GM23248 (cell line): ENCODE measurements at regions not wholly inside any gene's neighbourhood (a gene's known extent, or its start where the extent isn't known, plus 50 kb on each side); places are given as distances from the start of the nearest gene placed in this dataset.

Experiments used
- DNase-seq: peaks from one replicate; pipeline ENCODE4 v3.0.0-alpha.2; 2015
- H2AFZ ChIP-seq: fragments of 200-600 bp; sonication (generic); 2 replicates; pipeline ENCODE4 v1.6.1; 2016; ENCODE audit warnings: antibody characterized with exemption
- H3F3A ChIP-seq: fragments of 200-600 bp; sonication (generic); 2 replicates; pipeline ENCODE4 v1.6.1; 2016; ENCODE audit warnings: mild to moderate bottlenecking, antibody characterized with exemption, mixed run types; ENCODE audit not compliant: insufficient read depth
- H3K27ac ChIP-seq: fragments of 200-600 bp; sonication (generic); 2 replicates; pipeline ENCODE4 v1.5.1; 2016; ENCODE audit warnings: mild to moderate bottlenecking
- H3K27me3 ChIP-seq: fragments of 200-600 bp; sonication (generic); replicated peaks from 2 replicates; pipeline ENCODE4 v1.6.1; 2016; ENCODE audit warnings: mild to moderate bottlenecking; ENCODE audit not compliant: insufficient read depth
- H3K36me3 ChIP-seq: fragments of 200-600 bp; sonication (generic); 2 replicates; pipeline ENCODE4 v1.6.1; 2016; ENCODE audit warnings: low read depth, mild to moderate bottlenecking
- H3K4me1 ChIP-seq: fragments of 200-600 bp; sonication (generic); 2 replicates; pipeline ENCODE4 v1.6.1; 2016; ENCODE audit warnings: mild to moderate bottlenecking; ENCODE audit not compliant: insufficient read depth
- H3K4me2 ChIP-seq: fragments of 200-600 bp; sonication (generic); one replicate; pipeline ENCODE4 v1.6.1; 2016; ENCODE audit warnings: mild to moderate bottlenecking; ENCODE audit not compliant: unreplicated experiment
- H3K4me3 ChIP-seq: fragments of 200-600 bp; sonication (generic); 2 replicates; pipeline ENCODE4 v1.5.1; 2016; ENCODE audit warnings: mild to moderate bottlenecking
- H3K79me2 ChIP-seq: fragments of 200-600 bp; sonication (generic); 2 replicates; pipeline ENCODE4 v1.6.1; 2016; ENCODE audit warnings: mild to moderate bottlenecking; ENCODE audit not compliant: insufficient read depth
- H3K9ac ChIP-seq: fragments of 200-600 bp; sonication (generic); 2 replicates; pipeline ENCODE4 v1.6.1; 2016; ENCODE audit warnings: mild to moderate bottlenecking
- H3K9me2 ChIP-seq: fragments of 200-600 bp; sonication (generic); 2 replicates; pipeline ENCODE4 v1.6.1; 2016; ENCODE audit warnings: mixed run types, mild to moderate bottlenecking, moderate library complexity; ENCODE audit not compliant: insufficient read depth
- H3K9me3 ChIP-seq: fragments of 200-600 bp; sonication (generic); one replicate; pipeline ENCODE4 v1.6.1; 2017; ENCODE audit warnings: low read depth
- H4K20me1 ChIP-seq: fragments of 200-600 bp; sonication (generic); 2 replicates; pipeline ENCODE4 v1.6.0; 2016; ENCODE audit not compliant: insufficient read depth
- EZH2 ChIP-seq: fragments of 200-600 bp; sonication (generic); IDR thresholded peaks from 2 replicates; pipeline ENCODE4 v1.6.1; 2018; ENCODE audit warnings: antibody characterized with exemption, mild to moderate bottlenecking; ENCODE audit not compliant: insufficient read depth, poor library complexity, severe bottlenecking
- EZH2phosphoT487 ChIP-seq: fragments of 200-600 bp; sonication (generic); IDR thresholded peaks from 2 replicates; pipeline ENCODE4 v1.6.1; 2018; ENCODE audit warnings: antibody characterized with exemption, moderate library complexity, mild to moderate bottlenecking, low read depth; ENCODE audit not compliant: insufficient read depth
- WGBS, 2 experiments: methylation state at CpG; one replicate each; pipeline ENCODE4 v1.1.6; 2015 to 2017; ENCODE audit warnings: low lambda C conversion rate in 2 of 2, low coverage in 1 of 2; ENCODE audit errors: missing lambda C conversion rate in 2 of 2; 5-methylcytosine and 5-hydroxymethylcytosine counted together
- in situ Hi-C: fragments of 300-500 bp; cut with MboI; formaldehyde crosslinking; loops from 2 replicates; pipeline ENCODE4 v1.15.0; 2020

DNA sequence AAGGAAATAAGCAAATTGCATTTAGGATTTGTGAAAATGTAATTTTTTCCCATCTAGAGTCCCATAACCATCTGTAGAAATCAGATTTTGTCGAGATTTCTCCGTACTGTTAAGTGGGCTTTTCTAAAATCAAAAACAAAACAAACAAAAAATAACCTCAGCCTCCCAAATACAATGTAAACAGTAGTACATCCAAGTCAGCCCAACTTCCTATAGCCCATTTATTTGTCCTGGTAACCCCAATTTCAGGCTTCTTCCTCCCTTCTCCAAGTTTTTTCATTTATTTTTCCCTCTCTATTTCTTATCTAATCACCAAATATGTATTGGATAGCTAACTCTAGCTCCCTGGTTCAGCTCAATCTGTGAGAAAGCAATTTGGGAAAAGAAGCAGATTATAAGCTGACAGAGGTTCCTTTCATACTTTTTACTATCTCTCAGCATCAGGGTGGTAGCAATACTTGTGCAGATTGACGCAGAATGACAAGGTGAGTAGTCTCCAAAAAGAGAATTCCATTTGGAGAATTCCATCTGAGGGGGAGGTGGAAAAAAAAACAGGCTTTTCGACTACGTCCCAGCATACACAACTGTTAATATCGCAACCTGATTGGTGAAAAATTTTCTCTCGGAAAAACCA is 132.6 kb upstream of the BTN3A2 start:
- Histone ChIP-seq H3K9ac (no peak overlapping the region), H3K36me3 (no peaks in the 10 kb centered on the region), H3K9me2 (no peaks in the 10 kb centered on the region), H3K4me2 (no peak overlapping the region), H3K27me3 (no peaks in the 10 kb centered on the region), H3F3A (peaks cover 12% of the 10 kb centered on the region), H3K27ac (no peak overlapping the region), H3K9me3 (no peaks in the 10 kb centered on the region), H4K20me1 (no peaks in the 10 kb centered on the region), H3K4me1 (no peaks in the 10 kb centered on the region), H2AFZ (peak overlapping the region; percentile 84), H3K79me2 (no peaks in the 10 kb centered on the region), H3K4me3 (no peak overlapping the region)
- TF ChIP-seq EZH2, result no peak
- WGBS, 2 experiments, result 51 to 53% methylated on average over 7 of the region's 7 CpGs
- in situ Hi-C loops, result no loop called here
- no peak for DNase-seq

- TF ChIP-seq EZH2, result no peak
- no peak for TF ChIP-seq EZH2phosphoT487
- no peaks in the 10 kb centered on the region for H3K27me3 ChIP-seq
- in situ Hi-C loops, result no loop called here
- no peaks in the 10 kb centered on the region for H3K9me3 ChIP-seq
- peak overlapping the region; percentile 84 for H2AFZ ChIP-seq
- peak overlapping the region; percentile 93 for H3K4me2 ChIP-seq
- H3K79me2 ChIP-seq, result no peaks in the 10 kb centered on the region
- H3K9ac ChIP-seq, result no peak overlapping the region
- no peaks in the 10 kb centered on the region for H3K4me1 ChIP-seq
- no peaks in the 10 kb centered on the region for H3K9me2 ChIP-seq
- peaks cover 12% of the 10 kb centered on the region for H3F3A ChIP-seq
- WGBS, 2 experiments, result 23 to 24% methylated on average over 34 of the region's 34 CpGs
- H4K20me1 ChIP-seq, result no peaks in the 10 kb centered on the region
- peak overlapping the region; percentile 66 for H3K4me3 ChIP-seq
- no peak for DNase-seq
- no peaks in the 10 kb centered on the region for H3K36me3 ChIP-seq
- H3K27ac ChIP-seq, result no peak overlapping the region
Observed at GRCh38 chr6:26232940-26233648, 131.9 kb upstream of the BTN3A2 start.

- peak overlapping the region; percentile 93 for H3K4me2 ChIP-seq
- 10 to 12% methylated on average over 32 of the region's 32 CpGs for WGBS, 2 experiments
- no peaks in the 10 kb centered on the region for H3K79me2 ChIP-seq
- no peaks in the 10 kb centered on the region for H4K20me1 ChIP-seq
- no peaks in the 10 kb centered on the region for H3K4me1 ChIP-seq
- in situ Hi-C loops, result no loop called here
- H2AFZ ChIP-seq, result peak overlapping the region; percentile 84
- H3K4me3 ChIP-seq, result peak overlapping the region; percentile 66
- H3K36me3 ChIP-seq, result no peaks in the 10 kb centered on the region
- H3F3A ChIP-seq, result peaks cover 12% of the 10 kb centered on the region
- peak overlapping the region; percentile 66 for H3K9ac ChIP-seq
- H3K9me3 ChIP-seq, result no peaks in the 10 kb centered on the region
- peak overlapping the region; percentile 40 for H3K27ac ChIP-seq
- H3K9me2 ChIP-seq, result no peaks in the 10 kb centered on the region
- no peaks in the 10 kb centered on the region for H3K27me3 ChIP-seq
- peak; percentile 66 for DNase-seq
- TF ChIP-seq EZH2 (no peak), EZH2phosphoT487 (no peak)
Observed at GRCh38 chr6:26233649-26234420, 131.2 kb upstream of the BTN3A2 start.

DNA sequence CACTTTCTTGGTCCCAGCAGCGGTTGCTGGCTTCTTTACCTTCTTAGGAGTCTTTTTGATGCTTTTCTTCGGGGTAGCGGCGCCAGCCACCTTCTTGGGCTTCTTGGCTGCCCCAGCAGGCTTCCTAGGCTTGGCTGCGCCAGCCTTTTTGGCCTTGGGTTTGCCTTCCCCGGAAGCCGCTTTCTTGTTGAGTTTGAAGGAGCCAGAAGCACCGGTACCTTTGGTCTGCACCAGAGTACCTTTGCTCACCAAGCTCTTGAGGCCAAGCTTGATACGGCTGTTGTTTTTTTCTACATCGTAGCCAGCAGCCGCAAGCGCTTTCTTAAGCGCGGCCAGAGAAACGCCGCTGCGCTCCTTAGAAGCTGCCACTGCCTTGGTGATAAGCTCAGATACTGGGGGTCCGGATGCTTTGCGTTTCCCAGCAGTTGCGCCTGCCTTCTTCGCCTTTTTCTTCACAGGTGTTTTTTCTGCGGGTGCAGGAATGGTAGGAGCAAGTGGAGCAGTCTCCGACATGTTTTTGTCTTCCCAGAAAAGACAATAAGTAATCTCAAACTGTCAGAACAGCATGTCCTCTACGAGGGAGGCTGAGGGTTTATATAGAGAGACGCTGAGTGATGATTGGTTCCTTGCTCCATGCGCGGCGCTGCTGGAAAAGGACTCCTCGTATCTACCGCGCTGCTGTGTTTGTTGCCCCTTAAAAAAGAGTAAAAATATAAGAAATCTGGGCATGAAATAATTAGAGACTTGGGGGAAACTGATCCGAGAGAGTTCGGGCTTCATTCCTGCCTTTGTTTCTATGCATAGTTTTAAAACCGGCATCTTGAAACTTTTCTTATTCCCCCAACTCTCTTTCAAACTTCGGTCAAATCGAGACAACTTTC is 130.3 kb upstream of the BTN3A2 start:
- Histone ChIP-seq H3K4me1 (no peaks in the 10 kb centered on the region), H3K27ac (peak overlapping the region; percentile 40), H3K4me3 (peak overlapping the region; percentile 66), H3K9ac (peak overlapping the region; percentile 66), H3K36me3 (no peaks in the 10 kb centered on the region), H3K4me2 (peak overlapping the region; percentile 93), H3F3A (peaks cover 12% of the 10 kb centered on the region), H3K79me2 (no peaks in the 10 kb centered on the region), H3K27me3 (no peaks in the 10 kb centered on the region), H4K20me1 (no peaks in the 10 kb centered on the region), H3K9me3 (no peaks in the 10 kb centered on the region), H2AFZ (peak overlapping the region; percentile 84), H3K9me2 (no peaks in the 10 kb centered on the region)
- in situ Hi-C loops, result no loop called here
- DNase-seq, result peak; percentile 78
- 13% methylated on average over 36 of the region's 36 CpGs for WGBS, 2 experiments
- TF ChIP-seq EZH2, result no peak
- TF ChIP-seq EZH2phosphoT487, result no peak
